ENCODE measurements at regions not wholly inside any gene's neighbourhood (a gene's known extent, or its start where the extent isn't known, plus 50 kb on each side); places are given as distances from the start of the nearest gene placed in this dataset.

GRCh38 chr5:125424402-125425141 is 678.1 kb upstream of the ZNF608 start:
- no peak overlapping the region for H3K27ac ChIP-seq
- H3K4me3 ChIP-seq: no peak overlapping the region
- FAIRE-seq (no peak), DNase-seq (ENCODE audit: low read depth in 1 of 2, low spot score in 1 of 2) (no peak), ATAC-seq (no peak)
- no peak for TF ChIP-seq FOXS1 (CRISPR knock-in tag; IDR thresholded peaks at IDR 0.05)
- no peak for TF ChIP-seq E2F6 (IDR thresholded peaks at IDR 0.05; ENCODE audit: borderline replicate concordance, low read depth)
- TF ChIP-seq REST (IDR thresholded peaks at IDR 0.05): peak; percentile 40; the same call in 1 of the 2 replicates
- no peak for TF ChIP-seq TFCP2L1 (CRISPR knock-in tag; IDR thresholded peaks at IDR 0.05)
- WGBS (ENCODE audit: missing lambda C conversion rate): 31% methylated on average over 6 of the region's 6 CpGs
- ChIA-PET CTCF (interaction anchor here (1.0 kb wide), 1 partner anchor 10 kb away, joined by 3 read pairs; no protein-coding TSS in a partner anchor), POLR2A (no interaction called here)
- peaks cover 12% of the 10 kb centered on the region; the same call in 2 of the 3 replicates for H3K9me3 ChIP-seq
- no peaks in the 10 kb centered on the region for H3K4me1 ChIP-seq
- H3K4me2 ChIP-seq: no peak overlapping the region

GRCh38 chr5:125429498-125429897 is 683.1 kb upstream of the ZNF608 start:
- ATAC-seq: no peak
- CTCF ChIA-PET: no interaction called here
- 26% methylated on average over 1 of the region's 1 CpG for WGBS (ENCODE audit: missing lambda C conversion rate)
- Histone ChIP-seq H3K9me3 (peaks cover 16% of the 10 kb centered on the region), H3K4me1 (no peaks in the 10 kb centered on the region), H3K4me3 (no peak overlapping the region), H3K4me2 (no peak overlapping the region), H3K27ac (no peak overlapping the region)
- DNase-seq (ENCODE audit: low read depth in 1 of 2, low spot score in 1 of 2): no peak
- TF ChIP-seq POLR2A (IDR thresholded peaks at IDR 0.05; ENCODE audit: low read length) (no peak), SMC3 (IDR thresholded peaks at IDR 0.05) (no peak)
- TF ChIP-seq, protein P1, sequence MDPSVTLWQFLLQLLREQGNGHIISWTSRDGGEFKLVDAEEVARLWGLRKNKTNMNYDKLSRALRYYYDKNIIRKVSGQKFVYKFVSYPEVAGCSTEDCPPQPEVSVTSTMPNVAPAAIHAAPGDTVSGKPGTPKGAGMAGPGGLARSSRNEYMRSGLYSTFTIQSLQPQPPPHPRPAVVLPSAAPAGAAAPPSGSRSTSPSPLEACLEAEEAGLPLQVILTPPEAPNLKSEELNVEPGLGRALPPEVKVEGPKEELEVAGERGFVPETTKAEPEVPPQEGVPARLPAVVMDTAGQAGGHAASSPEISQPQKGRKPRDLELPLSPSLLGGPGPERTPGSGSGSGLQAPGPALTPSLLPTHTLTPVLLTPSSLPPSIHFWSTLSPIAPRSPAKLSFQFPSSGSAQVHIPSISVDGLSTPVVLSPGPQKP (IDR thresholded peaks at IDR 0.05; ENCODE audit: low read depth, low read length): no peak
- POLR2A ChIA-PET: no interaction called here
- no peak for FAIRE-seq

DNA sequence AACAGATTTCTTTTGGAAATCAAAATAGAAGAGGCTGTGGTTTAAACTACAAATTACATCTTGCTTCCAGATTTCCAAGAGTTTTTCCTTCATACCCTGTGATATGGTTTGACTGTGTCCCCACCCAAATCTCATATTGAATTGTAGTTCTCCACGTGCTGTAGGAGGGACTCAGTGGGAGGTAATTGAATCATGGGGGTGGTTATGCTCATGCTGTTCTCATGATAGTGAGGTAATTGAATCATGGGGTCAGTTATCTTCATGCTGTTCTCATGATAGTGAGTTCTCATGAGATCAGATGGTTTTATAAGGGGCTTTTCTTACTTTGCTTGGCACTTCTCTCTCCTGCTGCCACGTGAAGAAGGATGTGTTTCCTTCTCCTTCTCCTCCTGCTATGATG is 687.0 kb upstream of the ZNF608 start:
- Histone ChIP-seq H3K4me2 (no peak overlapping the region), H3K4me1 (no peaks in the 10 kb centered on the region), H3K27ac (no peak overlapping the region), H3K9me3 (peaks cover 7% of the 10 kb centered on the region; the same call in 2 of the 3 replicates), H3K4me3 (no peak overlapping the region)
- no peak for FAIRE-seq
- no peak for DNase-seq (ENCODE audit: low read depth in 1 of 2, low spot score in 1 of 2)
- 10% methylated on average over 2 of the region's 2 CpGs for WGBS (ENCODE audit: missing lambda C conversion rate)
- ChIA-PET CTCF (interaction anchor here (1.2 kb wide), 1 partner anchor 21 kb away, joined by 4 read pairs; no protein-coding TSS in a partner anchor), POLR2A (no interaction called here)
- ATAC-seq: no peak
- TF ChIP-seq CBX2 (IDR thresholded peaks at IDR 0.05; ENCODE audit: borderline replicate concordance, low read depth): no peak
- no peak for TF ChIP-seq MAZ (IDR thresholded peaks at IDR 0.05; ENCODE audit: borderline replicate concordance, low read depth, low read length)
- no peak for TF ChIP-seq NPAS2 (CRISPR knock-in tag; IDR thresholded peaks at IDR 0.05; ENCODE audit: borderline replicate concordance)
- TF ChIP-seq FOSL2 (IDR thresholded peaks at IDR 0.05): no peak
- TF ChIP-seq FOSL2 (CRISPR knock-in tag; IDR thresholded peaks at IDR 0.05): no peak
- TF ChIP-seq RNF2 (IDR thresholded peaks at IDR 0.05; ENCODE audit: borderline replicate concordance, low read depth): no peak
- TF ChIP-seq CBX8 (IDR thresholded peaks at IDR 0.05): no peak
- no peak for TF ChIP-seq JUN (IDR thresholded peaks at IDR 0.05)
- no peak for TF ChIP-seq HEYL (CRISPR knock-in tag; IDR thresholded peaks at IDR 0.05)
- TF ChIP-seq PHF8 (IDR thresholded peaks at IDR 0.05; ENCODE audit: borderline replicate concordance, low read depth): no peak
- TF ChIP-seq USF2 (IDR thresholded peaks at IDR 0.05): no peak
- no peak for TF ChIP-seq MYC (IDR thresholded peaks at IDR 0.05; ENCODE audit: borderline replicate concordance, low read length)
- no peak for TF ChIP-seq KDM5A (IDR thresholded peaks at IDR 0.05)
- TF ChIP-seq SREBF2 (IDR thresholded peaks at IDR 0.05): no peak
- TF ChIP-seq HOXB13 (CRISPR knock-in tag; IDR thresholded peaks at IDR 0.05; ENCODE audit: low read depth): no peak
- no peak for TF ChIP-seq TP53 (CRISPR knock-in tag; IDR thresholded peaks at IDR 0.05)
- TF ChIP-seq FOSB (CRISPR knock-in tag; IDR thresholded peaks at IDR 0.05): no peak
- TF ChIP-seq ZC3H11A (IDR thresholded peaks at IDR 0.05): no peak
